Heart left ventricle (tissue), 16 donors: ENCODE measurements at regions not wholly inside any gene's neighbourhood (a gene's known extent, or its start where the extent isn't known, plus 50 kb on each side); places are given as distances from the start of the nearest gene placed in this dataset.

Experiments used
- ATAC-seq, 4 donors: fragments of 200-7000 bp; cut with Tn5 transposase; one replicate each; pipeline ENCODE4 v1.9.1; 2020 to 2022; ENCODE audit warnings: moderate library complexity in 4 of 4, mild to moderate bottlenecking in 3 of 4, moderate number of reproducible peaks in 1 of 4
- DNase-seq, 5 donors: peaks; one replicate each; pipeline ENCODE4 v3.0.0-alpha.2; 2020
- H3K27ac ChIP-seq, 12 donors: fragments of 200-600 bp; sonication (generic) in 4 of 12; one replicate each; pipeline versions ENCODE4 v1.5.0 to v1.8.0; 2016 to 2022; ENCODE audit warnings: mild to moderate bottlenecking in 2 of 12
- H3K27me3 ChIP-seq, 9 donors: fragments of 200-600 bp; sonication (generic) in 2 of 9; one replicate each; pipeline versions ENCODE4 v1.5.1 to v1.8.0; 2016 to 2022; ENCODE audit warnings: mild to moderate bottlenecking in 3 of 9
- H3K36me3 ChIP-seq, 9 donors: fragments of 200-600 bp; sonication (generic) in 2 of 9; one replicate each; pipeline versions ENCODE4 v1.5.0 to v1.8.0; 2018 to 2022; ENCODE audit warnings: mild to moderate bottlenecking in 2 of 9
- H3K4me1 ChIP-seq, 12 donors: fragments of 200-600 bp; sonication (generic) in 4 of 12; one replicate each; pipeline versions ENCODE4 v1.5.0 to v1.8.0; 2016 to 2022; ENCODE audit warnings: mild to moderate bottlenecking in 3 of 12
- H3K4me3 ChIP-seq, 12 donors: fragments of 200-600 bp; sonication (generic) in 4 of 12; one replicate each; pipeline versions ENCODE4 v1.5.0 to v1.8.0; 2017 to 2022; ENCODE audit warnings: mild to moderate bottlenecking in 9 of 12, moderate library complexity in 4 of 12
- H3K9me3 ChIP-seq, 12 donors: fragments of 200-600 bp; sonication (generic) in 4 of 12; one replicate each; pipeline versions ENCODE4 v1.5.0 to v1.8.0; 2016 to 2022; ENCODE audit warnings: mild to moderate bottlenecking in 1 of 12
- CTCF ChIP-seq, 12 donors: fragments of 200-600 bp; sonication (generic) in 4 of 12; IDR thresholded peaks; one replicate each; pipeline versions ENCODE4 v1.5.0 to v1.8.0; 2018 to 2022; ENCODE audit warnings: antibody characterized with exemption in 12 of 12, mild to moderate bottlenecking in 5 of 12
- POLR2A ChIP-seq, 2 donors: fragments of 450-650 bp; IDR thresholded peaks; one replicate each; pipeline ENCODE4 v1.6.1; 2017; ENCODE audit warnings: antibody characterized with exemption in 2 of 2, mild to moderate bottlenecking in 2 of 2, moderate library complexity in 2 of 2
- WGBS, 4 donors: extraction: QIAGEN DNeasy Blood & Tissue Kit in 2 of 4; methylation state at CpG; one replicate each; pipeline versions ENCODE4 v1.1.5 to v1.1.7; 2013 to 2018; 5-methylcytosine and 5-hydroxymethylcytosine counted together
- intact Hi-C, 10 donors: fragments of 100-400 bp; cut with DNase I; formaldehyde crosslinking; loops; one replicate each; pipeline versions ENCODE4 v1.11.1 to v1.14.2; 2022
- donor health status: ischemic (EF 13 %, LVEDD 7.1; RV severe dilation, severe dysfunction).
- donor health status: healthy with polysubstance abuse.
- donor health status: DM: no; HTN: yes; CAD: no.
- donor health status: DM: no; HTN: no; CAD: no.
- donor health status: ischemic (EF 25% LVEDD 6.9; RV normal size, moderate dysfunction).
- donor health status: ischemic (EF 25% LVEDD 5.7; RV mildly dilated, moderate dysfunction).
- donor health status: healthy.
- donor health status: DM: yes; HTN: yes; CAD: no.
- donor health status: ischemic (EF 35%, LVEDD 5.7; RV mildly dilated, moderate dysfunction).
- donor health status: nonischemic (EF 11% LVEDD 7.7; RV severe dilation, severe dysfunction).
- donor health status: DM: yes; HTN: yes; CAD: no.
- donor health status: PGD.
- donor health status: ischemic (EF 29% LVEDD 5.4; RV normal size, mild dysfunction).
- donor health status: nonischemic (EF 23%, LVEDD 6.1; RV moderate dilation, normal function).

GRCh38 chr2:128579825-128580224, 261.2 kb upstream of the HS6ST1 start:
- no peak overlapping the region for H3K27ac ChIP-seq
- no peak overlapping the region for H3K4me3 ChIP-seq
- H3K27me3 ChIP-seq = no peaks in the 10 kb centered on the region
- 69 to 82% (median 72%) methylated on average over 5 of the region's 5 CpGs for WGBS, 4 donors
- TF ChIP-seq POLR2A (IDR thresholded peaks at IDR 0.05) (no peak), CTCF (IDR thresholded peaks at IDR 0.05) (no peak)
- H3K36me3 ChIP-seq = no peaks in the 10 kb centered on the region
- DNase-seq (no peak), ATAC-seq (no peak)
- H3K4me1 ChIP-seq = no peaks in the 10 kb centered on the region
- H3K9me3 ChIP-seq = peaks cover 0 to 3% (median 0%) of the 10 kb centered on the region in 12 donors
- intact Hi-C loops = loop anchor here in 1 of 10 donors (10.0 kb wide), 1 partner anchor 255 kb away; no protein-coding TSS in a partner anchor

- ATAC-seq (no peak), DNase-seq (no peak)
- TF ChIP-seq POLR2A (IDR thresholded peaks at IDR 0.05) (no peak), CTCF (IDR thresholded peaks at IDR 0.05) (no peak)
- no peaks in the 10 kb centered on the region for H3K4me1 ChIP-seq
- H3K9me3 ChIP-seq = peaks cover 0 to 11% (median 0%) of the 10 kb centered on the region in 12 donors
- H3K4me3 ChIP-seq = no peak overlapping the region
- H3K36me3 ChIP-seq = no peaks in the 10 kb centered on the region
- H3K27ac ChIP-seq = no peak overlapping the region
- H3K27me3 ChIP-seq = no peaks in the 10 kb centered on the region
- intact Hi-C loops = no loop called here
- WGBS, 4 donors = 86 to 95% (median 90%) methylated on average over 6 of the region's 6 CpGs
Observed at GRCh38 chr2:128580988-128581848, 262.6 kb upstream of the HS6ST1 start.

GRCh38 chr2:128581849-128582244, 263.2 kb upstream of the HS6ST1 start:
- DNase-seq = no peak
- intact Hi-C loops = no loop called here
- no peak for ATAC-seq

More at GRCh38 chr2:128581849-128582244, 263.2 kb upstream of the HS6ST1 start:
- TF ChIP-seq POLR2A (IDR thresholded peaks at IDR 0.05) = no peak
- no peak for TF ChIP-seq CTCF (IDR thresholded peaks at IDR 0.05)
- Histone ChIP-seq H3K9me3 (peaks cover 0 to 11% (median 0%) of the 10 kb centered on the region in 12 donors), H3K27ac (no peak overlapping the region), H3K27me3 (no peaks in the 10 kb centered on the region), H3K36me3 (no peaks in the 10 kb centered on the region), H3K4me1 (no peaks in the 10 kb centered on the region), H3K4me3 (no peak overlapping the region)
- WGBS, 4 donors = 91 to 95% (median 93%) methylated on average over 2 of the region's 2 CpGs
